HG02798 (cell line): ENCODE measurements at regions not wholly inside any gene's neighbourhood (a gene's known extent, or its start where the extent isn't known, plus 50 kb on each side); places are given as distances from the start of the nearest gene placed in this dataset.

ENCODE experiments used
- ATAC-seq: cut with Tn5 transposase; IDR thresholded peaks from one replicate; pipeline ENCODE4 v1.9.1; 2021; ENCODE audit warnings: mild to moderate bottlenecking; ENCODE audit not compliant: unreplicated experiment, poor library complexity

- no peak for ATAC-seq
These were observed 134.3 kb upstream of the WWC1 start for GRCh38 chr5:168157141-168157540.

DNA sequence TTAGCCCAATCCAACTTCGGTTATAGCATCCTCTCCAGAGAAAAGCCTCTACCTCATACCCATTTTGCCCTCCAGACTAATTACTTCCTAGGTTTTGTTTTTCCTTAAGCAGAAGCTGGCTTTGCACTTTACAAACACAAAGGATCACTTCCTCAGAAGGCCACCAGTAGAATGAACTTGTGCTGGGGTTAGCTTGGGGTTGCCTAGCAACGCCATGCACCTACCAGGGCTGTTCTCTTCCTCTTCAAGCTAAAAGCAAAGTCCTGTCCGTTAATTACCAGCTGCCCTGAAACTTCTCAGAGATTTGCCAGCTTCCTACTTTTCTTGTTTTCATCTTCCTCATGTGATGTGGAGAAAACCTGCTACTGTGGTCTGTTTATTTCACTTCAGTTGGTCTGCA is 132.0 kb upstream of the WWC1 start:
- ATAC-seq, result peak; percentile 66

- ATAC-seq, result no peak
These were observed 129.0 kb upstream of the WWC1 start for GRCh38 chr5:168162464-168162863.

- ATAC-seq, result no peak
These were observed 127.5 kb upstream of the WWC1 start for GRCh38 chr5:168163966-168164365.

DNA sequence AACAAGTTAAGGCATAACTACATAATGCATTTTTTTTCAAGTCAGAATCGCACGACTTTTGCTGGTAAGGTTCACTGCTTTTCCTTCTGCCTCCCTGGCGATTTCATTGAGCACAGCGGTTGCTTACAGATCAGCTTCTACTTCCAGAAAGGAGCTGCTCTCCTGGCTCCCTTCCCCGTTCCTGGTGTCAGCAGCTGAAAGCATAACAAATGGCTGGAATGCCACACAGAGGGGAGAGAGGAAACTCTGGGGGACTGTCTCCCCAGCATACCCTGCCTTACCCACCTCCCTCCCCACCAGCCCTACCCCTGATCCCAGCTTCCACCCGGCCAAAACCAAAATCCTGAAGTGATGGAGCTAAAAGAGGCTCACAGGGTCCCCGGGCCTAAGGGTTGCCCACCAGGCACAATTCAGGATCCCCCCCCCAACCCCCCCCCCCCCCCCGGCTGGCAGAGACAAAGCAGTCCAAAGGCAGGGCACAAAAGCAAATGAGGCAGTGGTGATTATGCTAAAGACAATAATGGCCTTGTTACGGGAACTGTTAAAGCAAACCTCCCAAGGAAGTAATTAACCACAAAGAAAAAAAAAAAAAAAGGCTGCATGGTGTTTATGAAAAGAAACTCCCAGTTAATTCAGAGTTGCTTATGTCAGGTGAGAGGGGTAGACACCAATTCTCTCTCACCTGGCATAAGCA is 126.1 kb upstream of the WWC1 start:
- no peak for ATAC-seq

GRCh38 chr5:168165977-168166376 is 125.5 kb upstream of the WWC1 start:
- no peak for ATAC-seq

- no peak for ATAC-seq
These were observed 124.1 kb upstream of the WWC1 start for GRCh38 chr5:168167338-168167737.

GRCh38 chr5:168168978-168169698 is 122.3 kb upstream of the WWC1 start:
- ATAC-seq, result no peak

GRCh38 chr5:168169791-168170190 is 121.7 kb upstream of the WWC1 start:
- ATAC-seq, result no peak

- no peak for ATAC-seq
These were observed 119.3 kb upstream of the WWC1 start for GRCh38 chr5:168171901-168172759.

- ATAC-seq, result no peak
These were observed 118.7 kb upstream of the WWC1 start for GRCh38 chr5:168172760-168173223.

- ATAC-seq, result peak; percentile 84
These were observed 117.1 kb upstream of the WWC1 start for GRCh38 chr5:168174376-168174775.

DNA sequence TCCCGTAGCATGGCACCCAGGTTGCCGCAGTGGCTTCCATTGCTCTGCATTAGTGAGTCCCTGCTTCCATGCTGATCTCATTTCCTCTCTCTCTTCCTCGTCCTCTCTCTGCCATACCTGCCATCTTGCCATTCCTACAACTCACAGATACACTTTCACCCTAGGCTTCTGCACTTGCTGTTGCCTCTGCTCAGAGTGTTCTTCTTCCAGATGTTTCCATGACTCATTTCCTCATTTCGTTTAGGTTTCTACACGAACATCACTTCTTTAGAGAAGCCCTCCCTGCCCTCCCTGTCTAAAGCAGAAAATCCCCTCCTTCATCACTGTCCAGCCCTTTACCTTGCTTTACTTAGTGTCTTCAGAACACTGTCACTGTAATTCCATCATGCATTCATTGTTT is 115.2 kb upstream of the WWC1 start:
- no peak for ATAC-seq

GRCh38 chr5:168176941-168177340 is 114.5 kb upstream of the WWC1 start:
- ATAC-seq, result no peak

DNA sequence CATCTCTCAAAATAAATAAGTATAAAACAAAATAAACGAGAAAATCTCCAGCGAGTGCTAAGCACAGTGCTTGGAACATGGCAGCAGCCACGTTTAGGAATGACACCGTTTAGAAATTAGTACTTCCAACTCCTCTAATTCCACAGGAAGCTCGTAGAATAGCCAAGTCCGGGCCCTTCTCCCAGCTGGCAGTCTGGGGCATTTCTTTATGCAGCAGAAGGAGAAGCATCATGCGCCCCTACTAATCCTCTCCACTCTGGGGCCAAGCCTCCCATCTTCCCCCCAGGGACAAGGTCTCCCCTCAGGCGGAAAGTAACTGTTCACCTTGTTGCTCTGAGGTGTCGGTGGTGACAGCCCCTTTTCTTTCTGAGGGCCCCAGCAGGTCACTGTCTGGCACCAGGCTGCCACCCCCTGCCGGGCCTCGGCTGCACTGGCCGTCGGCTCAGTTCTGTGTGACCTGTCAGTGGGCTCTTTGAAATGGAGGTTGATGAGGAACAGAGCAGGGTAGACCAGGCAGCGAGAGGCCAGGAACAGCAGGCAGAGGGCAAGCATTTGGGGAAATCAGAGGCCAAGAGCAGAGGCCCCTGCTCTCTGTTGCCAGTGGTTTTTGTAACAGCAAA is 113.5 kb upstream of the WWC1 start:
- no peak for ATAC-seq

- no peak for ATAC-seq
These were observed 112.3 kb upstream of the WWC1 start for GRCh38 chr5:168179192-168179593.

- ATAC-seq, result no peak
These were observed 109.2 kb upstream of the WWC1 start for GRCh38 chr5:168182269-168182668.

DNA sequence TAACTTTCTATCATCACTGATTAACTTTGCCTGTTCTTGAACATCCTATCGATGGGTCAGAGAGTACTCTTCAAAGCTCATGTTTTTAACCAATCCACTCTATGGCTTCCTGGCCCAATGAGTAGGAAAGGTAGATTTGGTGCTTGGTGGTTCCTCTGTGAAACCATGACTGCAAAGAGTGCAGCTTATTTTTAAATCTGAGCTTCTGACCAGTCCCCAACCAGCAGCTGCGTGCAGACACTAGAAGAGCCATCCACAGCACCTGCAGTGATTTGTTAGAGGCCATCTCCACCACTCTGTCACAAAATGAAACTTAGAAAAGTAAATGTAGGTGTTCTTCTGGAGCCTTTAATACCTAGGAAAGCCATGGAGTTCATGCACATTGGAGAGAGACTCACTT is 107.3 kb upstream of the WWC1 start:
- no peak for ATAC-seq

GRCh38 chr5:168186289-168187074 is 105.0 kb upstream of the WWC1 start:
- ATAC-seq, result no peak

DNA sequence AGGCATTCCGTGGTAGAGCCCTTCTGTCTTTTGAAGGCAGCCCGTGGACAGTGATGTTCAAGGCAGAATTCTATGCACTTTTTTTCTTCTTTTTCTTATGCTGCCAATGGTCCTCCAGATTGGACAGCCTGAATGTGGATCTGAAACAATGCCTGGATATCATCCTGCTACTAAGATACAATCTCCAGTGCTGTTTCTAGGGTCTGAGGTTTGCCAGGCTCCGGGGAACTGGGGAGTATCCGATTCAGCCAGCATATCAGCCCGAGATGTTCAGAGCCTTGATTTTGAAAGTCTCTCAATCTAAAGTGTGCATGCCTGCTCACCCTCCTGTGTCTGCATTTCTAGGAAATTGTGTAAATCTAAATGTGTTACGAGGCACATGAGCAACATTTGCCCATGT is 103.8 kb upstream of the WWC1 start:
- no peak for ATAC-seq
